Endothelial cell of umbilical vein (primary cell): ENCODE measurements at regions not wholly inside any gene's neighbourhood (a gene's known extent, or its start where the extent isn't known, plus 50 kb on each side); places are given as distances from the start of the nearest gene placed in this dataset.

ENCODE experiments used
- BruUV-seq: library from RNA; stranded (reverse); fragments of 400-500 nt; replicated peaks from 2 replicates; lab custom pipeline; 2021; lab: Mats Ljungman, UMichigan
- CTCF ChIA-PET: fragments of 300-600, 350-600 bp; sonication (Branson Sonifier 250); formaldehyde crosslinking; loops from one replicate; lab custom pipeline; 2021; ENCODE audit warnings: antibody characterized with exemption, inconsistent platforms; lab: Charles Lee
- POLR2A ChIA-PET: fragments of 300-600, 350-600 bp; sonication (Branson Sonifier 250); formaldehyde crosslinking; loops from one replicate; lab custom pipeline; 2021; ENCODE audit warnings: antibody characterized with exemption, inconsistent platforms; lab: Charles Lee
- DNase-seq: peaks from one replicate; pipeline ENCODE4 v3.0.0-alpha.2; 2011; ENCODE audit warnings: low read depth, low spot score
- FAIRE-seq: peaks from 2 replicates; lab custom pipeline; 2011; peaks lifted over from hg19 to GRCh38; lab: Jason Lieb, UNC
- H2AFZ ChIP-seq: 2 replicates; pipeline ENCODE4 v1.6.0; 2012; ENCODE audit warnings: low read depth, low read length, control low read depth, inconsistent platforms
- H3K27ac ChIP-seq: 2 replicates; pipeline ENCODE4 v1.5.1; 2011; ENCODE audit warnings: low read depth, mild to moderate bottlenecking, control low read depth, low read length, moderate library complexity; ENCODE audit not compliant: insufficient read depth
- H3K27me3 ChIP-seq, 2 experiments: 2 replicates each; pipeline versions ENCODE4 v1.6.0 to v1.6.1; 2011; ENCODE audit warnings: low read length in 2 of 2, mixed read lengths in 1 of 2; ENCODE audit not compliant: control insufficient read depth in 2 of 2, insufficient read depth in 2 of 2
- H3K36me3 ChIP-seq, 2 experiments: 2 replicates in 1 of 2; 3 replicates in 1 of 2; pipeline ENCODE4 v1.5.1; 2011; ENCODE audit warnings: low read length in 2 of 2, mild to moderate bottlenecking in 1 of 2, moderate library complexity in 1 of 2; ENCODE audit not compliant: control insufficient read depth in 2 of 2, insufficient read depth in 2 of 2; ENCODE audit errors: extremely low read depth in 1 of 2
- H3K4me1 ChIP-seq: 3 replicates; pipeline ENCODE4 v1.5.1; 2011; ENCODE audit warnings: mild to moderate bottlenecking, low read length; ENCODE audit not compliant: control insufficient read depth, insufficient read depth; ENCODE audit errors: extremely low read depth
- H3K4me2 ChIP-seq: 2 replicates; pipeline ENCODE4 v1.6.1; 2011; ENCODE audit warnings: low read length, control low read depth, mixed read lengths; ENCODE audit not compliant: insufficient read depth
- H3K4me3 ChIP-seq, 3 experiments: fragments of 200-600 bp in 1 of 3; sonication (generic), shearing (Covaris generic) in 1 of 3; replicated peaks in 1 of 3; 2 replicates each; pipeline ENCODE4 v1.5.1; 2011 to 2016; ENCODE audit warnings: control low read depth in 3 of 3, low read length in 3 of 3, mild to moderate bottlenecking in 2 of 3, inconsistent platforms in 1 of 3, low read depth in 1 of 3, moderate library complexity in 1 of 3; ENCODE audit not compliant: insufficient read depth in 1 of 3
- H3K79me2 ChIP-seq: 2 replicates; pipeline ENCODE4 v1.6.0; 2012; ENCODE audit warnings: low read length, inconsistent platforms; ENCODE audit not compliant: control insufficient read depth, insufficient read depth
- H3K9ac ChIP-seq: replicated peaks from 2 replicates; pipeline ENCODE3; 2011; ENCODE audit warnings: low read length, control low read depth; ENCODE audit not compliant: insufficient read depth; ENCODE audit errors: extremely low read depth
- H3K9me1 ChIP-seq: replicated peaks from 3 replicates; pipeline ENCODE4 v1.6.0; 2011; ENCODE audit warnings: mild to moderate bottlenecking, low read length; ENCODE audit not compliant: control insufficient read depth, insufficient read depth; ENCODE audit errors: extremely low read depth
- H3K9me3 ChIP-seq: replicated peaks from 2 replicates; pipeline ENCODE4 v1.5.1; 2012; ENCODE audit warnings: low read length, inconsistent platforms; ENCODE audit not compliant: control insufficient read depth, insufficient read depth
- H4K20me1 ChIP-seq: replicated peaks from 2 replicates; pipeline ENCODE3; 2011; ENCODE audit warnings: mild to moderate bottlenecking, low read length; ENCODE audit not compliant: control insufficient read depth, insufficient read depth; ENCODE audit errors: extremely low read depth
- EZH2 ChIP-seq: IDR thresholded peaks from 2 replicates; pipeline ENCODE4 v1.6.1; 2012; ENCODE audit warnings: borderline replicate concordance, low read depth, mild to moderate bottlenecking, moderate library complexity, low read length, inconsistent platforms; ENCODE audit not compliant: severe bottlenecking
- FOS ChIP-seq: IDR thresholded peaks from 2 replicates; pipeline ENCODE4 v1.6.1; 2011; ENCODE audit warnings: mild to moderate bottlenecking, low read length, moderate library complexity, borderline replicate concordance; ENCODE audit not compliant: insufficient read depth
- GATA2 ChIP-seq: IDR thresholded peaks from 2 replicates; pipeline ENCODE4 v1.7.0; 2011; ENCODE audit warnings: low read depth, mild to moderate bottlenecking, moderate library complexity, mixed read lengths, low read length; ENCODE audit not compliant: insufficient read length, insufficient read depth
- JUN ChIP-seq: IDR thresholded peaks from 2 replicates; pipeline ENCODE4 v1.6.1; 2011; ENCODE audit warnings: borderline replicate concordance, low read depth; ENCODE audit not compliant: insufficient read length, insufficient read depth
- MAX ChIP-seq: IDR thresholded peaks from 2 replicates; pipeline ENCODE4 v1.6.1; 2011; ENCODE audit not compliant: insufficient read depth, insufficient read length
- MYC ChIP-seq: IDR thresholded peaks from one replicate; pipeline ENCODE4 v1.6.1; 2011; ENCODE audit warnings: mild to moderate bottlenecking, low read depth, low read length
- POLR2A ChIP-seq: IDR thresholded peaks from 2 replicates; pipeline ENCODE4 v1.6.1; 2012; ENCODE audit warnings: low read depth, mild to moderate bottlenecking, control low read depth, low read length
- POLR2AphosphoS5 ChIP-seq: IDR thresholded peaks from 2 replicates; pipeline ENCODE4 v1.6.1; 2012; ENCODE audit warnings: low read depth, mild to moderate bottlenecking, control low read depth, low read length, moderate library complexity; ENCODE audit not compliant: insufficient read depth
- dilution Hi-C: fragments of 300-500 bp; cut with MboI; formaldehyde crosslinking; loops from one replicate; pipeline ENCODE4 v1.15.0; 2019; ENCODE audit warnings: low sequenced_read_pairs; ENCODE audit not compliant: extremely low pct_ligation_motif_present
- intact Hi-C: fragments of 100-400 bp; cut with micrococcal nuclease; formaldehyde crosslinking; loops from one replicate; pipeline ENCODE4 v1.10.0; 2022
- TF ChIP-seq, protein P1 (sequence below), 2 donors: IDR thresholded peaks; 1 replicate in 1 of 2; 2 replicates in 1 of 2; pipeline ENCODE4 v1.5.1; 2011; ENCODE audit warnings: low read length in 2 of 2, mild to moderate bottlenecking in 2 of 2, moderate library complexity in 2 of 2, control low read depth in 1 of 2, inconsistent platforms in 1 of 2, low read depth in 1 of 2; ENCODE audit not compliant: insufficient read depth in 1 of 2; ENCODE audit errors: extremely low read depth in 1 of 2

GRCh38 chrX:94178145-94178788 lies 504.3 kb downstream of the FAM133A start:
- FAIRE-seq (no peak), DNase-seq (no peak)
- dilution Hi-C loops: no loop called here
- Histone ChIP-seq H3K79me2 (no peaks in the 10 kb centered on the region), H3K4me2 (no peak overlapping the region), H3K36me3 (no peaks in the 10 kb centered on the region), H3K9me3 (no peaks in the 10 kb centered on the region), H3K9me1 (no peaks in the 10 kb centered on the region), H3K27ac (no peak overlapping the region), H3K4me3 (no peak overlapping the region), H3K4me1 (no peaks in the 10 kb centered on the region), H3K9ac (no peak overlapping the region), H3K27me3 (no peaks in the 10 kb centered on the region), H2AFZ (no peak overlapping the region), H4K20me1 (no peaks in the 10 kb centered on the region)
- TF ChIP-seq JUN: no peak
- TF ChIP-seq POLR2AphosphoS5: no peak
- TF ChIP-seq FOS: no peak
- no peak for TF ChIP-seq EZH2
- ChIA-PET POLR2A (no interaction called here), CTCF (no interaction called here)
- no TSS peak for BruUV-seq
- intact Hi-C loops: no loop called here

GRCh38 chrX:94204524-94204923 lies 530.5 kb downstream of the FAM133A start:
- no peaks in the 10 kb centered on the region for H3K9me1 ChIP-seq
- TF ChIP-seq, protein P1, sequence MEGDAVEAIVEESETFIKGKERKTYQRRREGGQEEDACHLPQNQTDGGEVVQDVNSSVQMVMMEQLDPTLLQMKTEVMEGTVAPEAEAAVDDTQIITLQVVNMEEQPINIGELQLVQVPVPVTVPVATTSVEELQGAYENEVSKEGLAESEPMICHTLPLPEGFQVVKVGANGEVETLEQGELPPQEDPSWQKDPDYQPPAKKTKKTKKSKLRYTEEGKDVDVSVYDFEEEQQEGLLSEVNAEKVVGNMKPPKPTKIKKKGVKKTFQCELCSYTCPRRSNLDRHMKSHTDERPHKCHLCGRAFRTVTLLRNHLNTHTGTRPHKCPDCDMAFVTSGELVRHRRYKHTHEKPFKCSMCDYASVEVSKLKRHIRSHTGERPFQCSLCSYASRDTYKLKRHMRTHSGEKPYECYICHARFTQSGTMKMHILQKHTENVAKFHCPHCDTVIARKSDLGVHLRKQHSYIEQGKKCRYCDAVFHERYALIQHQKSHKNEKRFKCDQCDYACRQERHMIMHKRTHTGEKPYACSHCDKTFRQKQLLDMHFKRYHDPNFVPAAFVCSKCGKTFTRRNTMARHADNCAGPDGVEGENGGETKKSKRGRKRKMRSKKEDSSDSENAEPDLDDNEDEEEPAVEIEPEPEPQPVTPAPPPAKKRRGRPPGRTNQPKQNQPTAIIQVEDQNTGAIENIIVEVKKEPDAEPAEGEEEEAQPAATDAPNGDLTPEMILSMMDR (IDR thresholded peaks at IDR 0.05; ENCODE audit: extremely low read depth in 1 of 2, insufficient read depth in 1 of 2, low read depth in 1 of 2, low read length in 2 of 2): no peak
- TF ChIP-seq MAX: no peak
- no peak for TF ChIP-seq EZH2
- TF ChIP-seq MYC: no peak
- TF ChIP-seq POLR2AphosphoS5: no peak
- TF ChIP-seq GATA2: no peak
- TF ChIP-seq FOS: no peak
- TF ChIP-seq POLR2A: no peak
- no peak for TF ChIP-seq JUN
- FAIRE-seq (no peak), DNase-seq (no peak)
- no peaks in the 10 kb centered on the region for H3K4me1 ChIP-seq
- ChIA-PET POLR2A (no interaction called here), CTCF (no interaction called here)
- dilution Hi-C loops: no loop called here
- no peaks in the 10 kb centered on the region for H3K79me2 ChIP-seq
- H4K20me1 ChIP-seq: no peaks in the 10 kb centered on the region
- no peak overlapping the region for H3K4me2 ChIP-seq
- H3K36me3 ChIP-seq: no peaks in the 10 kb centered on the region
- H3K27ac ChIP-seq: no peak overlapping the region
- intact Hi-C loops: no loop called here
- H3K4me3 ChIP-seq: no peak overlapping the region
- BruUV-seq: no TSS peak
- no peak overlapping the region for H3K9ac ChIP-seq
- H2AFZ ChIP-seq: no peak overlapping the region
- no peaks in the 10 kb centered on the region for H3K9me3 ChIP-seq
- no peaks in the 10 kb centered on the region for H3K27me3 ChIP-seq
